NCI-H128 (cell line): ENCODE measurements at regions not wholly inside any gene's neighbourhood (a gene's known extent, or its start where the extent isn't known, plus 50 kb on each side); places are given as distances from the start of the nearest gene placed in this dataset.
"Not testable (repeated sequence)": the region's sequence is repeated elsewhere in the genome, so short reads cannot be mapped to it uniquely, and the experiment has no call there.

Experiments
- DNase-seq: peaks from one replicate; lab custom pipeline; 2025; ENCODE audit not compliant: unreplicated experiment; lab: John Stamatoyannopoulos, UW

DNA sequence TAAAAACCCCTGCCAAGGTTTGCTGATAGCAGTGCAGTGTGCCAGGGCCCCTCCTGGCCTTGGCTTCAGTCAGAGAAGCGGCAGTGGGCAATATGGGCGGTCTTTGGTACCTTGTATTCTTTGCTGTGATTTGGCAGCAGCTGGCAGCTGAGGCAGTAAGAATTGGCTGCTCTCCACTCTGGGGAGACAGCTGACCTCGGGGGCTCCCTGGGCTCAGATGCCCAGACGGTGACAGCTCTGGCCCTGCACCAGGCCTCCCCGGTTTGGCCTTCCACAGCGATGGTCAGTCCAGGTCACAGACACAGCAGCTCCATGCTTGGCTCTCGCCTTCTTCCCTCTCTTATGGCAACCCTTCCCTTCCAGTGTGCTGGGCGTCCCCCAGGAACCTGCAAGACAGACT, 330.9 kb downstream of the BCOR start:
- no peak for DNase-seq

DNA sequence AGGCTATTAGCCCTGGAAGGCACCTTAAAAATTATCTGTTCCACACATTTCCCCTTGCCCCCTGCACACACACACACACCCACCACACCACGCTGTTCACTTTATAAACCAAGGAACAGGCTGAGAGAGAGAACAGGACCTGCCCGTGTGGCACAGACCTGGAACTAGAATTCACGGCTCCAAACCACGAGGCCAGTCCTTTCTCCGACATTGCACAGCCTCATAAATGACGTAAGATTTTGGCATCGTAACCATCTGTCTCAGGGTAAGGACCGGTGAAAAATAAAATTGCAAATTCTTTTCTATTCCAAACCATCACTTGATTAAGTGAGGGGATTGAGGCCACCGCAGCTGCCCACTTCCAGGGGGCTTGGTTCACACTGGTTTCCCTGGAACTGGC, 330.3 kb downstream of the BCOR start:
- DNase-seq = no peak

DNA sequence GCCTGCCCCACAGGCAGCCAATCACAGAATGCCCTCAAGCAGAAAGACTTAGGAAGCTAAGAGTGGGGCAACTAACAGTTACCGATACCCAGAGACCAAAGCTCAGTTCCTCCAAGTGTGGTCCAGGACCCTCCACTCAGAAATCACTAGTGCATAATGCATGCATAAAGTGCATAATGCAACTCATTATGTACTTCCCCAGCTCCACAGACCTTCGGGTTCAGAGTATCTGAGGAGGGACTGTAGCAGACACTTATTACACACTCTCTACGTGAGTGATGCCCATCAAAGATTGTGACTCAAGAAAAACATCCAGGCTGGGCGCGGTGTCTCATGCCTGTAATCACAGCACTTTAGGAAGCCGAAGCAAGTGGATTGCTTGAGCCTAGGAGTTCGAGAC, 328.0 kb downstream of the BCOR start:
- DNase-seq = no peak

DNA sequence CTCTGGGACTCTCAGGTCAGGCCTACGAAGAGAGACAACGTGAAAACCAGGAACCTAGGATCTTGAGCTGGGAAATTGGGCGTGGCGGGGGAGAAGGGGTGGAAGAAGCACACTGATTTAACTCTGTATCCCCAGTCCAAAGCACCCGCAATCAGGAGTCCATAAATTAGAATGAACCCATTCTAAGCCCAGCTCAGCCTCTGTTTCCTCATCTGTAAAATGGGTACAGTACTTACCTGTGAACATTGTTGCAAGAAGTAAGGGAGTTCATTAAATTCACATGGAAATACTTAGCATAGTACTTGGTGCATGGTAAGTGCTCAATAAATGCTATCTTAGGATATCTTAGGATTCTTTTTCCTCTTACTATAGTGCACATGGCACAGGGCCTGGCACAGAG, 326.7 kb downstream of the BCOR start:
- no peak for DNase-seq

DNA sequence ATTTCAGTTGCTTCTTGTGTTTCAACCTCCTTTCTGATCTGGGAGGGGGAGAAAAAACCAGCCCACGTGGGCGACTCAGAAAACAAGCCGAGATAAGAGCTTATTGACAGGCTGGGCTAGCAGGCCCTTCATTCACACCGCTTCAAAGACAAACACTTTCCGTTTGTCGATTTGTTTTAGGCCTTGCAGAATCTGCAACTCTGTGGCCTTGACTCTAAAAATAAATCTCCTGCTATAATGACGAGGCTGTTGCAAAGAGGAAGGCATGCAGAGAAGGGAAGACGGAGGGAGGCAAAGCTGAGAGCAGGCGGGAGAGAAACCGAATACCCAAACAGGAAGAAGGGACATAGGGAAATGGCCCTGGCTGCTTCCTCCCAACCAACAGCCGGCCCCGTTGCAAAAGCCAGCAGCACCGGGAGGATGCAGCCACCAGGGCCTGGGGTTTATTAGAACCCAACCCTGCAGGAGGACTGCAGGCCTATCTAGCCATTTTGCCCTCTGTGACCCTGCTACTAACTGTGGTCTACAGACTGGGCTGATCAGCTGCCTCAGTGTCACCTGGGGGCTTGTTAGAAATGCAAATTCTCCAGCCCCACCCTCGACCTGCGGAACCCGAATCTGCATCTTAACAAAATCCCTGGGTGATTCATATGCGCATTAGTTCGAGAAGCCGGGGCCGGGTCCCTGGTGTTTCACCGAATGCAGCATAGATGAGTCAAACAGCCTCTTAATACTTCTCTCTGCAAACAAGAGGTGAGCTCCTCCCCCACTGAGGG, 325.5 kb downstream of the BCOR start:
- no peak for DNase-seq

DNA sequence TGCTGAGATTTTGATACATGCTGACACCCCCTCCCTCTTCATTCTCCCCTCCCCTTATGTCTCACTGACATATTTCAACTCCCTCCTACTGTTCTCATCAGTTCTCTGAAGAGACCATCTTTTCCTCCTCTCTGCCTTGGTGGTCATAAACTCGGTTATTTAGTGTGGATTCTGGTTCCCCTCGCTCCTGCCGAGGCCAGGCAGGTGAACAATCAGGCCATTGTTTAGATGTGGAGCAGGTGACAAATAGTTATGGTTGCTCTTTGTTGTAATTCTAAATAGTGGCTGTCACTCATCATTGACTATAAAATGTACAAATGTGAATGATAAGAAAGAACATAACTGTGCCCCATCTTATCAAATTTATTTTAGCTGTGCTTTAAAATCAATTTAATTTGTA, 324.6 kb downstream of the BCOR start:
- DNase-seq = no peak

DNA sequence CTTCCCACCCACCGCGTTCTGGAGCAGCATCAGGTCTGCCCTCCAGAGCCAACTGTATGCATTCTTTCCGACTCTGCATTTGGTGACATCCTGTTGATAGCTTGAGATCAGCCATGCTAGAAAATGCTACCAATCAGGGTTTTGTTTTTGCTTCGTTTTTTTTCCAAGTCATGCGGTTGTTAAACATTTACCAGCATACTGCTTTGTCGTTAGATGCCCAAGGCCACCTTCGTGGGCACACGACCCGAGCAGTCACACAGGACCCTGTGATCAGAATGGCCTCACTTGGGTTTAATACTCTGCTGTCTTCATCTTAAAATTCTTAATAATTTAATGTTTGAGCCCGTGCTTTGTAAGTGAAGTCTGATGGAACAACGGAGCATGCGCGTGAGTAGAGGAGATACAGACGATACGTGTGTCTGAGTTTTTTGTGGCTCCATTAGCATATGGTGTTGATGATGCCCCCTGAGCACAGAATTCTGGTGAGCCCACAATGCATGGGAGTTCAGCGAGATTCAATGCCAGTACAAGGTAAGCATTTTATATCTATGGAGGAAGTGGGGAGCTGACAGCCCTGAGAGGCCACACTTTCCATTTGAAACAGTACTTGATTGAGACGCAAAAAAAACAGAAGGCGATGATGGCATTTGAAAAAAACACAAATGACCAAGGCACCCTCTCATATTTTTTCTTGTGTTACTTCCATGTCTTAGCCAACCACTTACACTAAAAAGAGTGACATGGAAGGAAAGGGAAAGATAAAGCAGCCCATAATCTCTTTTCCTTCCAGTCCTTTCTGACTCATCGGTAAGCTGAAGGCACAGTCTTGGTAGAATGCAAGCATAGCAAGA, 323.6 kb downstream of the BCOR start:
- DNase-seq = no peak

DNA sequence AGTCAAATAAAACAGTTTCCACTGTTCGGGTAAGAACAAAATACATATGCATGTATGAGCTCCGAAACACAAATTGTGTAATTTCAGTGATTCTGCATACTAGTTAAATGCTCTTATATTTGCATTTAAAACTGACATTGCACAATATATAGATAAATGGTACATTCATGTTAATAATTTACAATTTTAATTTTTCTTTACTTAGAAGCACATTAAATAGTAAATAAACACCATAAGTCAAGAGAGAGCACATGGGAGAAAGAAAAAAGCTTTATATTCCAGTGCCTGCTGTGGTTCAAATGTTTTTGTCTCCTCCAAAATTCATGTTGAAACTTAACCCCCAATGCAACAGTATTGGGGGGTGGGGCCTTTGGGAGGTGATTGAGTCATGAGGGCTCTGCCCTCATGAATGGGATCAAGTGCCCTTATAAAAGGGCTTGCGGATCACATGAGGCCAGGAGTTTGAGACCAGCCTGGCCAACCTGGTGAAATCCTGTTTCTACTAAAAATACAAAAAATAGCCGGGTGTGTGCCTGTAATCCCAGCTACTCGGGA, 322.9 kb downstream of the BCOR start:
- no peak for DNase-seq

DNA sequence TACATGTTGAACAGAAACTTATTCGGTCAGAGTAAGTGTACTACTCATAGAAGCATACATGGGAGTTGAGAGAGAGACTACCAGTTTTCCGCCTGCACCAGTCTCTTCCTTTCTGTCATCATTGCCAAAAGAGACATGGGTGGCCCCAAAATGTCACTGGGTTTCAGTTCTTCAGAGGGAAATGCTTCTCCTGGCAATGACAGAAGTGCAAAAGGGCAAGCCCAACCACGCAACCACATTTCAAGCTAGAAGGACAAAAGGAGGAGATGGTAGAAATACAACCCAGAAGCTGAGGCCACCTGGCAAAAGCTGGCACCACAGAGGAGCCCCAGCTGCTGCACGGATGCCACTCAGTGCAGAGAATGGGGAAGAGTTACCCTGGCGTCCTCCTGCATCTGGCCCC, 320.1 kb downstream of the BCOR start:
- DNase-seq = no peak

DNA sequence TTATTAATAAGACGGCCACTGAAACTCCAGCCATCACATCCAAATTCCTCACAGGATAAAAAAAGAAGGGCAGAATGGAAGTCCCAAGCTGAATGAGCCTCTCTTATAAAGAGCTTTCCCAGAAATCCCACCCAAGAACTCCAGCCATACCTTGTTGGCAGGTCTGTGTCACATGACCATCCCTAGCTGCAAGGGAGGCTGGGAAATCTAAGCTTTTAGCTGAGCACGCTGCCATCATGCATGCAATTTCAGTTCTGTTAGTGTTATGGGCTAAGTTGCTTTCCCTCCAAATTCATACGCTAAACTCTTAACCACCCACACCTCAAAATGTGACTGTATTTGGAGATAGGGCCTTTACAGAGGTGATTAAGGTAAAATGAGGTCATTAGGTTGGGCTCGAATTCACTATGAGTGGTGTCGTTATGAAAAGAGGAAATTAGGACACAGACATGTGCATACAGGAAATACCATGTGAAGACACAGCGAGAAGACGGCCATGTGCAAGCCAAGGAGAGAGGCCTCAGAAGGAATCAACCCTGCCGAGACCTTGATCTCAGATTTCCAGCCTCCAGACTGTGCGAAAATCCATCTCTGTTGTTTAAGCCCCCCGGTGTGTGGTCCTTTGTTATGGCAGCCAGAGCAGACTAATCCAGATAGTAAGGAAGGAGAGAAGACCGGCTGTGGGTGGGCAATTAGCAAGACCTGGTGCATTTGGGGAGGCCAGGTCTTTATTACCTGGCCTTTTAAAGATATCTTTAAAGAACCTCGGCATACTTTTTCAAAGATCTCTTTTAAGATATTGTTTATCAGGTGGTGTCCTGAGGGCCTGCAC, 317.6 kb downstream of the BCOR start:
- DNase-seq = no peak

DNA sequence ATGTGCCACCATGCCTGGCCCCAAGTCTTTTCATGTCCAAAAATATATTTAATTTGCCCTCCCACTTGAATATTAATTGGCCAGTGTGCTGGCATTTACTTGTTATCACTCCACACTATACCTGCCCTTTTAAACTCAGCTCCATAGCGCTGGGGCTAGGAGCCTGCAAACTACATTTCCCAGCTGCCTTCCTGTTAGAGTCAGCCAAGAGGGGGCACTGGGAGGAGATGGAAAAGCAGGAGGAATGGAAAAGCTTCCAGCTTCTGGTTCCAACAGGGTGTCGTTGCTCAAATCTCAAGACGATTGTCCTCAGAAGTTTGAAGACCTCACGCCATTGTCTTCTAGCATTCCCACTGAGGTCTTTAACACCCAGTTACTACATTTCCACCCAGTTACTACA, 315.5 kb downstream of the BCOR start:
- DNase-seq = no peak

DNA sequence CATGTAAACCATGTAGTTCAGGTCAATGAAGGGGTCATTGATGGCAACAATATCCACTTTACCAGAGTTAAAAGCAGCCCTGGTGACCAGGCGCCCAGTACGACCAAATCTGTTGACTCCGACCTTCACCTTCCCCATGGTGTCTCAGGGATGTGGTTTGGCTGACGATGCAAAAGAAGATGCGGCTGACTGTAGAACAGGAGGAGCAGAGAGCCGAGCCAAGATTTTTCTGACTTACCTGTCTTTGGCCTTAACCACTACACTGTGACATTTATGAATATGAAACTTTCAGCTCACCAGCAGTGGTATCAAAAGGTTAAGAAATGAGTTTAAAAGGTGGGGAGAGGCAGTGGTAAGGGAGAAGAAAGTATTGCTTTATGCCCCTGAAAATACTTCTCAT, 309.8 kb downstream of the BCOR start:
- DNase-seq = no peak

DNA sequence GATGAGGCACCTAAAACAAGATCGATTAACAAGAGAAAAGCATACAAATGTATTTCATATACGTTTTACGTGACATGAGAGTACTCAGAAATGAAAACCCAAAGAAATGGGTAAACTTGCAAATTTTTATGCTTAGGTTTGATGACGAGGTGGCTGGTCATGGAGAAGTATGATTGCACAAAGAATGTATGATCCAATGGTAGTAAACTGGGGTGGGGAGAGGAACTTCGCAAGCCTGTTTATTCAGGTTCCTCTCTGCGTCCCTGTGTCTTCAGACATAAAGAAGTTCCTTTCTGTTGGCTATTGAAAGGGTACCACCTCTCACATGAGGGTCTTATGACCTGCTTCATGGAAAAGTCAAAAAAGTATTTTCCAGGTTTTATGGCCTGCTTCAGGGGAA, 309.2 kb downstream of the BCOR start:
- no peak for DNase-seq

DNA sequence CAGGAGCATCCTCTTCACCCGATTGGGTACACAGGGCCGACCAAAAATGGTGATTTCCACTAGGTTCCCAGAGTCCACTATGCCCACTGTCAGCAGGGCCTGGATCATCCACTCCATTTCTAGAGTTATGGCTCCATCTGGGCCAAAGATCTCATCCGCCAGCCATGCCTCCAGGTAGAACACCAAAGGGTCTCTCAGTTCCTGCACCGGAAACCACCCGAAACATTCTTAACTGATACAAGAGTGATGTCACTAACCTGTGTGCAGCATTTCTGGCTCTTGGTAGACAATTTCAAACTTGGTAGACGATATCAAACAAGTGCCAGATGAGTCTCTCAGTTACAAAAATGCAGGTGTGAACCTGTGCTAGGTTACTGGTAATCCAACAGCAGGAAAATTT, 306.1 kb downstream of the BCOR start:
- no peak for DNase-seq

DNA sequence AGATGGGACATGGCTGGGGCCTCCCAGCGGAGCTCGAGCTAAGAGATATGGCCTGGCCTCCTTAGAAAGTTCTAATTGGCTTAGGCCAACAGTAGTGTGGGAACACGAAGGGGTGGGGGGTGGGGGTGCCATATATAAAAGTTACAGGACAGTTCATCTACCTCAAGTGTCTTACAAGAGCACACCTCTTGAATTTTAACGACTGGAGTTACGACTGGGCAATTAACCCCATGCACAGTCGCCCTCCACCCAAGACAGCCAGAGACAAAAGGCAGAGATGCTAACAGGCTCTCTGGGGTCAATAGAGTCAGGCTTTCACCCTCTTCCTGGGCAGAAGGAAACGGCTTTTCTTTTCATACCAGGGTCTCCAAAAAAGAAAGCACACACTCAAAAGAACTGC, 302.2 kb downstream of the BCOR start:
- no peak for DNase-seq

DNA sequence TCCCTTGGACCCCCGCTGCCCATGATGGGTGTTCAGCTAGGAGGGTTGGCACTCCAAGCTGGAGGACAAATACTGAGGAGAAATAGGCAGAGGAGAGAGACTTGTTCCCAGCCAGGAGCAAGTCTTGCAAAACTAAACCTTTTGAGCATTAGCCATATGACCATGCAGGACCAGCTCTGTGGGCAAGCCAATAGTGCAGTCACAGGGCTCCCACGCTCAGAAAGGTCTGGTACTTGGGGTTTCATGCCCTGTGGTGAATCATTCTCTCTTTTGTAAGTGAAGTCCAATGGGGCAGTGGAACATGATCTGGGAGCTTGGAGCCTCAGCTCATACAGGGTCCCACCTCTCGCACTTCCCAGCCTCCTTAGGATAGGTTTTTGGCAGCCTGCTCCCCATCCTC, 300.9 kb downstream of the BCOR start:
- DNase-seq = no peak

DNA sequence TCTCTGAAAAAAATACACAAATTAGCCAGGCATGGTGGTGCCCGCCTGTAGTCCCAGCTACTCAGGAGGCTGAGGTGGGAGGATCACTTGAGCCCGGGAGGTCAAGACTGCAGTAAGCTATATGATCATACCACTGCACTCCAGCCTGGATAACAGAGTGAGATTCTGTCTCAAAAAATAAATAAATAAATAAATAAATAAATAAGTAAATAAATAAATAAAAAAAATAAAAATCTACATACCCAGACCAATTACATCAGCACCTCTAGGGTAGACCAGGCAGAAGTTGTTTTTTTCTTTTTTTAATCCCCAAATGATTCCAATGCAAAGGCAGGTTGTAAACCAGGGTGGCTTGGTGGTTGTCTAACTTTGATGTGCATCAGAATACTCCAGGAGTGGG, 299.3 kb downstream of the BCOR start:
- DNase-seq = not testable (repeated sequence)

DNA sequence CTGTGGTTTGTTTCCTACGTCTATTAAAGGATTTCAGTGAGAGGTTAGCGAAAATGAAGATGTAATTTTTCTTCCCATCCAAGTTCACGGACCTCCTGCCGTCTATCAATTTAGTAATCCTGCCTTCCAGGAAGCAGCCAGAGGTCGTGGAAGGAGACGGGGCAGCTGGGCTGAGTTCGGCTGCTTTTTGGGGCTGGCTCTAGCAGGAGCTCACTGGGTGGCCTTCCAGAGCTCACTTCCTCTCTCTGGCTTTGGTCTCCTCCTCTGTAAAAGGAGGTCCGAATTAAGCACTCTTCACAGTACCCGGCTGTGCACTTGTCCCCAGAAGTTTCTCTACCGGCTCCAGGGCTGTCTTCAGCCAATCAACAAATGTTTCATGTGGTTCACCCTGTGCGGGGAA, 295.4 kb downstream of the BCOR start:
- no peak for DNase-seq

DNA sequence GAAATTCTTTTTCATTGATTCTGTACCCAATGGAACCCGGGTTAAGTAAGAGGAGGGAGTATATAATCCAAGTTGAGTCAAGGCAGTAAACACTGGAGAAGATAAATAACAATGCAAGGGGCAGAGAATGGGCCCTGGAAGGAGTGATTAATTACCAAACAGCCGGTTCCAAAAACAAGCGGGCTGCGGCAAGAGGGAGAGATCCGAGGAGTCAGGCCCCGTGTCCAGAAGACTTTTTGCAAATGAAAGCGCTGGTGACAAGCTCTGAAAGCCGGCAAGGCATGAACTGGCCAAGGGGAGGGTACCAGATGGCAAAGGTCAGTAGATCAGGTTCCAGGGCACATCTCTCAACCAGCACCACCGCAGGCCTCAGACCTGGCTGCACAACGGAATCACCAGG, 294.9 kb downstream of the BCOR start:
- DNase-seq = no peak

DNA sequence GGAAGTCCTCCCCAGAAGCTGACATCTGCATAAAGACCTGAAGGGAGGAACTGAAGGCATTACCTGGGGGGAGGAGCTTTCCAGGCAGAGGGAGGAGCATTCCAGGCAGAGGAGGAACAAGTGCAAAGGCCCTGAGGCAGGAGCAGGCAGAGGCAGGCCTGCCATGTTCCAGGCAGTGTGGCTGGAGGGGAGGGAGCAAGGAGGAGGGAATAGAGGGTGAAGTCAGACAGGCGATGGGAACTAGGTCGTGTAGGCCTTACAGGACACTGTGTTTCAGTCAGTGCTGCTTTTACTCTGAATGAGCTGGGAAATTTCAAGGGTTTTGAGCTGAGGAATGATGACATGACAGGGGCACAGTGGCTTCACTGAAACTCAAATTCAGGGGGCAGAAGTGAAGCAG, 292.7 kb downstream of the BCOR start:
- no peak for DNase-seq

DNA sequence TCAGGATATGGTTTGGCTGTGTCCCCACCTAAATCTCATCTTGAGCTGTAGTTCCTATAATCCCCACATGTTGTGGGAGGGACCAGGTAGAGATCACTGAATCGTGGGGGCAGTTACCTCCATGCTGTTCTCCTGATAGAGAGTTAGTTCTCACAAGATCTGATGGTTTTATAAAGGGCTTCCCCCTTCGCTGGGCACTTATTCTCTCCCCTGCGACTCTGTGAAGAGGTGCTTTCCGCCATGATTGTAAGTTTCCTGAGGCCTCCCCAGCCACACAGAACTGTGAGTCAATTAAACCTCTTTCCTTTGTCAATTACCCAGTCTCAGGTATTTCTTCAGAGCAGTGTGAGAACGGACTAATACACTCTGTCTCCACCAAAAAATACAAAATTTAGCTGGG, 291.9 kb downstream of the BCOR start:
- DNase-seq = no peak
